Mammary epithelial cell (primary cell): ENCODE measurements at regions not wholly inside any gene's neighbourhood (a gene's known extent, or its start where the extent isn't known, plus 50 kb on each side); places are given as distances from the start of the nearest gene placed in this dataset.

Source experiments
- EZH2 ChIP-seq: IDR thresholded peaks from 2 replicates; pipeline ENCODE4 v1.6.1; 2012; ENCODE audit warnings: low read length, inconsistent platforms, borderline replicate concordance
- TF ChIP-seq, protein P1 (sequence below), 2 donors: IDR thresholded peaks in 1 of 2; conservative IDR thresholded peaks in 1 of 2; 2 replicates each; pipeline ENCODE4 v1.5.1; 2011 to 2012; ENCODE audit warnings: inconsistent platforms in 2 of 2, low read length in 2 of 2, mild to moderate bottlenecking in 2 of 2, control low read depth in 1 of 2, low read depth in 1 of 2; ENCODE audit not compliant: insufficient read depth in 1 of 2; ENCODE audit errors: extremely low read depth in 1 of 2

DNA sequence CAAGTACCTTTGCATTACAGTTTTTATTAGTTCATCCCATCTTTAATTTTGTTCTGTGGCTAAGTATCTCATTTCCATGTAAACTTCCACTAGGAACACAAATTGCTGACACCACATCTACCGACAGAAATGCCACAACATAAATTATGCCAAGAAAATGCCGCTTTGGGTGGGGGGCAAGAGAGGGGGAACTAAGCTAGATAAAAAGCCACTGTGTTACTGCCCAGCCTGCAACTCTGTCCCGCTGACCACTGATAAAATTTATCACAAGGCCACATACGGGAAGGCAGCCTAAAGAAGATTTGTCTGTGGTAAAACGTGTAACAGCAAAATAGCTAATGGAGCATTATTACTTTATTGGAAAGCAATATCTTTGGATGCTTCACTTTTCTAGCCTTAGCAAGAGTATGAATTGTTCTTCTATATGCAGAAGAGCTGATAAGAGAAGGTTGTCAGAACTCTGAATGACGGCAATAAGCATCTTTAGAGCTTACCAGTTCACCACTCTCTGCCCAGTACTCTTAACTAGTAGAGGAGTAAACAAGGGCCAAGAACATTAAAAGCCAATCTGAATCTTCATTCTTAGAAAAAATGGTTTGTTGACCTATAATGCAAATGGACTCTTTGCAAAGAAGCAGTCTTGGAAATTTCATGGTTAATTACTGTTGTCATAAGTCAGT, 172.2 kb upstream of the MEF2C start:
- TF ChIP-seq, protein P1, sequence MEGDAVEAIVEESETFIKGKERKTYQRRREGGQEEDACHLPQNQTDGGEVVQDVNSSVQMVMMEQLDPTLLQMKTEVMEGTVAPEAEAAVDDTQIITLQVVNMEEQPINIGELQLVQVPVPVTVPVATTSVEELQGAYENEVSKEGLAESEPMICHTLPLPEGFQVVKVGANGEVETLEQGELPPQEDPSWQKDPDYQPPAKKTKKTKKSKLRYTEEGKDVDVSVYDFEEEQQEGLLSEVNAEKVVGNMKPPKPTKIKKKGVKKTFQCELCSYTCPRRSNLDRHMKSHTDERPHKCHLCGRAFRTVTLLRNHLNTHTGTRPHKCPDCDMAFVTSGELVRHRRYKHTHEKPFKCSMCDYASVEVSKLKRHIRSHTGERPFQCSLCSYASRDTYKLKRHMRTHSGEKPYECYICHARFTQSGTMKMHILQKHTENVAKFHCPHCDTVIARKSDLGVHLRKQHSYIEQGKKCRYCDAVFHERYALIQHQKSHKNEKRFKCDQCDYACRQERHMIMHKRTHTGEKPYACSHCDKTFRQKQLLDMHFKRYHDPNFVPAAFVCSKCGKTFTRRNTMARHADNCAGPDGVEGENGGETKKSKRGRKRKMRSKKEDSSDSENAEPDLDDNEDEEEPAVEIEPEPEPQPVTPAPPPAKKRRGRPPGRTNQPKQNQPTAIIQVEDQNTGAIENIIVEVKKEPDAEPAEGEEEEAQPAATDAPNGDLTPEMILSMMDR (conservative IDR thresholded peaks at IDR 0.05 in 1 of 2, IDR thresholded peaks at IDR 0.05 in 1 of 2; ENCODE audit: extremely low read depth in 1 of 2, insufficient read depth in 1 of 2, low read depth in 1 of 2, low read length in 2 of 2) = no peak
- TF ChIP-seq EZH2 = no peak
